GM23248 (cell line): ENCODE measurements at regions not wholly inside any gene's neighbourhood (a gene's known extent, or its start where the extent isn't known, plus 50 kb on each side); places are given as distances from the start of the nearest gene placed in this dataset.

Source experiments
- EZH2 ChIP-seq: fragments of 200-600 bp; sonication (generic); IDR thresholded peaks from 2 replicates; pipeline ENCODE4 v1.6.1; 2018; ENCODE audit warnings: antibody characterized with exemption, mild to moderate bottlenecking; ENCODE audit not compliant: insufficient read depth, poor library complexity, severe bottlenecking
- EZH2phosphoT487 ChIP-seq: fragments of 200-600 bp; sonication (generic); IDR thresholded peaks from 2 replicates; pipeline ENCODE4 v1.6.1; 2018; ENCODE audit warnings: antibody characterized with exemption, moderate library complexity, mild to moderate bottlenecking, low read depth; ENCODE audit not compliant: insufficient read depth

GRCh38 chr2:120602251-120602650, 133.4 kb upstream of the GLI2 start:
- TF ChIP-seq EZH2 (no peak), EZH2phosphoT487 (no peak)
